Gastroesophageal sphincter (tissue), 4 donors: ENCODE measurements at regions not wholly inside any gene's neighbourhood (a gene's known extent, or its start where the extent isn't known, plus 50 kb on each side); places are given as distances from the start of the nearest gene placed in this dataset.

Experiments used
- ATAC-seq: fragments of 150-250 bp; one replicate; pipeline ENCODE4 v1.9.1; 2016; ENCODE audit warnings: mild to moderate bottlenecking, moderate library complexity
- H3K27ac ChIP-seq, 4 donors: fragments of 200-600 bp; sonication (generic) in 3 of 4; 1 replicate in 3 of 4; 2 replicates in 1 of 4; pipeline ENCODE4 v1.5.1; 2016 to 2019
- H3K27me3 ChIP-seq: fragments of 200-600 bp; sonication (generic); one replicate; pipeline ENCODE4 v1.5.1; 2019
- H3K36me3 ChIP-seq, 2 donors: fragments of 200-600 bp; sonication (generic); one replicate each; pipeline ENCODE4 v1.5.1; 2019; ENCODE audit warnings: control low read depth in 1 of 2
- H3K4me1 ChIP-seq, 3 donors: fragments of 200-600 bp; sonication (generic); 1 replicate in 2 of 3; 2 replicates in 1 of 3; pipeline ENCODE4 v1.5.1; 2016 to 2019; ENCODE audit warnings: control low read depth in 2 of 3
- H3K4me3 ChIP-seq, 2 donors: fragments of 200-600 bp; sonication (generic); one replicate each; pipeline ENCODE4 v1.5.1; 2019; ENCODE audit warnings: mild to moderate bottlenecking in 1 of 2, moderate library complexity in 1 of 2
- H3K9me3 ChIP-seq, 3 donors: fragments of 200-600 bp; sonication (generic); one replicate each; pipeline ENCODE4 v1.5.1; 2017 to 2019; ENCODE audit warnings: control low read depth in 2 of 3
- CTCF ChIP-seq, 4 experiments: fragments of 200-600 bp in 2 of 4; fragments of 450-650 bp in 2 of 4; sonication (generic) in 1 of 4; IDR thresholded peaks; one replicate each; pipeline ENCODE4 v1.5.1; 2017 to 2019; ENCODE audit warnings: antibody characterized with exemption in 4 of 4, mild to moderate bottlenecking in 2 of 4, moderate library complexity in 2 of 4
- EP300 ChIP-seq: sonication (generic); formaldehyde crosslinking; IDR thresholded peaks from one replicate; pipeline ENCODE4 v1.6.1; 2017; ENCODE audit warnings: antibody characterized with exemption, mild to moderate bottlenecking
- POLR2A ChIP-seq, 2 donors: fragments of 450-650 bp; IDR thresholded peaks; one replicate each; pipeline ENCODE4 v1.6.1; 2017; ENCODE audit warnings: antibody characterized with exemption in 2 of 2, mild to moderate bottlenecking in 2 of 2, moderate library complexity in 1 of 2
- POLR2AphosphoS5 ChIP-seq: sonication (generic); formaldehyde crosslinking; IDR thresholded peaks from one replicate; pipeline ENCODE4 v1.6.1; 2017; ENCODE audit warnings: antibody characterized with exemption
- WGBS, 2 donors: methylation state at CpG; one replicate each; pipeline ENCODE4 v1.1.5; 2018; ENCODE audit warnings: low coverage in 1 of 2; 5-methylcytosine and 5-hydroxymethylcytosine counted together

GRCh38 chr4:152028131-152028530, 267.3 kb upstream of the GATB start:
- TF ChIP-seq EP300 (no peak), POLR2AphosphoS5 (no peak), POLR2A (IDR thresholded peaks at IDR 0.05) (no peak), CTCF (IDR thresholded peaks at IDR 0.05) (no peak)
- H3K9me3 ChIP-seq, result no peaks in the 10 kb centered on the region
- peaks cover 0 to 27% (median 3%) of the 10 kb centered on the region in 3 donors for H3K4me1 ChIP-seq
- no peak overlapping the region for H3K4me3 ChIP-seq
- no peak for ATAC-seq
- WGBS, 2 donors, result 100% methylated on average over 1 of the region's 1 CpG
- H3K27ac ChIP-seq, result no peak overlapping the region
- H3K27me3 ChIP-seq, result no peaks in the 10 kb centered on the region
- no peaks in the 10 kb centered on the region for H3K36me3 ChIP-seq

GRCh38 chr4:152024881-152025280, 264.1 kb upstream of the GATB start:
- ATAC-seq, result no peak
- Histone ChIP-seq H3K36me3 (no peaks in the 10 kb centered on the region), H3K4me1 (peaks cover 0 to under 1% (median 0%) of the 10 kb centered on the region in 3 donors), H3K9me3 (no peaks in the 10 kb centered on the region), H3K27me3 (no peaks in the 10 kb centered on the region), H3K27ac (no peak overlapping the region), H3K4me3 (no peak overlapping the region)
- TF ChIP-seq EP300 (no peak), CTCF (IDR thresholded peaks at IDR 0.05) (no peak), POLR2A (IDR thresholded peaks at IDR 0.05) (no peak), POLR2AphosphoS5 (no peak)

- ATAC-seq, result no peak
- no peak overlapping the region for H3K4me3 ChIP-seq
- no peak overlapping the region for H3K27ac ChIP-seq
- TF ChIP-seq EP300 (no peak), POLR2A (IDR thresholded peaks at IDR 0.05) (no peak)
- H3K36me3 ChIP-seq, result no peaks in the 10 kb centered on the region
- H3K9me3 ChIP-seq, result no peaks in the 10 kb centered on the region
- 83 to 97% methylated on average over 5 to 7 of the region's 9 CpGs for WGBS, 2 donors
- H3K27me3 ChIP-seq, result no peaks in the 10 kb centered on the region
- H3K4me1 ChIP-seq, result no peaks in the 10 kb centered on the region
Measured at GRCh38 chr4:152023674-152024073, 262.9 kb upstream of the GATB start.

- H3K4me1 ChIP-seq, result no peaks in the 10 kb centered on the region
- H3K27me3 ChIP-seq, result no peaks in the 10 kb centered on the region
- no peak for ATAC-seq
- H3K36me3 ChIP-seq, result no peaks in the 10 kb centered on the region
- H3K27ac ChIP-seq, result no peak overlapping the region
- TF ChIP-seq POLR2A (IDR thresholded peaks at IDR 0.05), result no peak
- TF ChIP-seq CTCF (IDR thresholded peaks at IDR 0.05), result no peak
- TF ChIP-seq POLR2AphosphoS5, result no peak
- TF ChIP-seq EP300, result no peak
- no peaks in the 10 kb centered on the region for H3K9me3 ChIP-seq
- no peak overlapping the region for H3K4me3 ChIP-seq
- WGBS, 2 donors, result 74 to 80% methylated on average over 1 to 5 of the region's 5 CpGs
Measured at GRCh38 chr4:152022543-152022942, 261.7 kb upstream of the GATB start.

- no peak for TF ChIP-seq CTCF (IDR thresholded peaks at IDR 0.05)
- no peak for TF ChIP-seq POLR2A (IDR thresholded peaks at IDR 0.05)
- TF ChIP-seq POLR2AphosphoS5, result no peak
- no peak for TF ChIP-seq EP300
- H3K27me3 ChIP-seq, result no peaks in the 10 kb centered on the region
- H3K27ac ChIP-seq, result no peak overlapping the region
- H3K9me3 ChIP-seq, result no peaks in the 10 kb centered on the region
- no peak for ATAC-seq
- no peaks in the 10 kb centered on the region for H3K36me3 ChIP-seq
- H3K4me3 ChIP-seq, result no peak overlapping the region
- WGBS, 2 donors, result 80 to 100% methylated on average over 1 to 2 of the region's 6 CpGs
- H3K4me1 ChIP-seq, result no peaks in the 10 kb centered on the region
Measured at GRCh38 chr4:152021788-152022438, 261.1 kb upstream of the GATB start.
